ENCODE measurements at regions not wholly inside any gene's neighbourhood (a gene's known extent, or its start where the extent isn't known, plus 50 kb on each side); places are given as distances from the start of the nearest gene placed in this dataset.

GRCh38 chr10:57494486-57494885 lies 773.2 kb downstream of the IPMK start:
- no peak for TF ChIP-seq CTCF (IDR thresholded peaks at IDR 0.05)
- TF ChIP-seq SIN3A (IDR thresholded peaks at IDR 0.05; ENCODE audit: borderline replicate concordance, insufficient read depth, low read depth, low read length): no peak

Measured in Panc1 (cell line).